ENCODE measurements at regions not wholly inside any gene's neighbourhood (a gene's known extent, or its start where the extent isn't known, plus 50 kb on each side); places are given as distances from the start of the nearest gene placed in this dataset.

DNA sequence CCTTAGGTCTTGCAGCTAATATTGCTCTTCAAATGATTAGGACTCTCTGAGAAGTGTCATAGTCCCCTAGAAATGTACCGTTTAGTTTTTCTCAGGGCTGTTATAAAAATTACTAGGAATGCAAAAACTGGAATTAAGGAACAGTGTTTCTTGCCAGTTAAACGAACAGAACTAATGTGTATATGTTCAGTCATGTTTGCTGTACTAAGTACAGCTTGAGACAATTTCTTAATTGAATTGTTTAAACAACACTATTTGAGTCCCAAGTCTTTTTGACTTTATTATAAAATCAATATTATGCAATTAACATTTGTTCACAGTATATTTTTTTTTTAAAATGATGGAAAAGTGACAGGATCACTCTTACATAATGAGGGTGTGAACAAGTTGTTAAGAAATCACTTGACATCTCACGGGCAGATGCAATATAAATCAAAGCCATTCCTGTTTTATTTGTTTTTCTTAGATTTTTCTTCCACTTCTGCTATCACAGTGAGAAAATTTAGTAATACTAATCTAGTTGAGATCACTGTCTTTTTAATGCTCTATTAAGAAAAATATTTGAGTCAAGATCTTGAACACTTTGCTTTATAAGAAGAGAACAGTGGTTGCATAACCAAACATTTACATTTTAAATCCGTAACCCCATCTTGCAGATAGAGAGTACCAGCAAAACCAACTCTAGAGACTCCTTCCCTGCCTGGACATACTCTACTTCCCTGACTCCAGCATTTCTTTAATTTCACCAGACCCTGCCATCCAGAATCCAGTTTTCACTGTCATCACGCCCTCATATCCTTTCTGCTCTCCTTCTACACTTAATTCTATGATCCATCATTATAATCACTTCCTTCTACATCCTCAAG, 140.7 kb upstream of the KITLG start:
- 79 to 84% (median 80%) methylated on average over 5 of the region's 5 CpGs for WGBS, 3 donors
- Histone ChIP-seq H3K36me3 (no peaks in the 10 kb centered on the region), H3K9me3 (no peaks in the 10 kb centered on the region), H3K27ac (no peak overlapping the region), H3K4me3 (no peak overlapping the region), H3K27me3 (no peaks in the 10 kb centered on the region), H3K4me1 (ENCODE audit: insufficient read depth) (no peaks in the 10 kb centered on the region)
- TF ChIP-seq EP300 (IDR thresholded peaks at IDR 0.05) (no peak), POLR2A (IDR thresholded peaks at IDR 0.05) (no peak)
- TF ChIP-seq, protein P1, sequence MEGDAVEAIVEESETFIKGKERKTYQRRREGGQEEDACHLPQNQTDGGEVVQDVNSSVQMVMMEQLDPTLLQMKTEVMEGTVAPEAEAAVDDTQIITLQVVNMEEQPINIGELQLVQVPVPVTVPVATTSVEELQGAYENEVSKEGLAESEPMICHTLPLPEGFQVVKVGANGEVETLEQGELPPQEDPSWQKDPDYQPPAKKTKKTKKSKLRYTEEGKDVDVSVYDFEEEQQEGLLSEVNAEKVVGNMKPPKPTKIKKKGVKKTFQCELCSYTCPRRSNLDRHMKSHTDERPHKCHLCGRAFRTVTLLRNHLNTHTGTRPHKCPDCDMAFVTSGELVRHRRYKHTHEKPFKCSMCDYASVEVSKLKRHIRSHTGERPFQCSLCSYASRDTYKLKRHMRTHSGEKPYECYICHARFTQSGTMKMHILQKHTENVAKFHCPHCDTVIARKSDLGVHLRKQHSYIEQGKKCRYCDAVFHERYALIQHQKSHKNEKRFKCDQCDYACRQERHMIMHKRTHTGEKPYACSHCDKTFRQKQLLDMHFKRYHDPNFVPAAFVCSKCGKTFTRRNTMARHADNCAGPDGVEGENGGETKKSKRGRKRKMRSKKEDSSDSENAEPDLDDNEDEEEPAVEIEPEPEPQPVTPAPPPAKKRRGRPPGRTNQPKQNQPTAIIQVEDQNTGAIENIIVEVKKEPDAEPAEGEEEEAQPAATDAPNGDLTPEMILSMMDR (IDR thresholded peaks at IDR 0.05) = no peak
- intact Hi-C loops (cut with DNase I) = no loop called here
- DNase-seq = no peak

DNA sequence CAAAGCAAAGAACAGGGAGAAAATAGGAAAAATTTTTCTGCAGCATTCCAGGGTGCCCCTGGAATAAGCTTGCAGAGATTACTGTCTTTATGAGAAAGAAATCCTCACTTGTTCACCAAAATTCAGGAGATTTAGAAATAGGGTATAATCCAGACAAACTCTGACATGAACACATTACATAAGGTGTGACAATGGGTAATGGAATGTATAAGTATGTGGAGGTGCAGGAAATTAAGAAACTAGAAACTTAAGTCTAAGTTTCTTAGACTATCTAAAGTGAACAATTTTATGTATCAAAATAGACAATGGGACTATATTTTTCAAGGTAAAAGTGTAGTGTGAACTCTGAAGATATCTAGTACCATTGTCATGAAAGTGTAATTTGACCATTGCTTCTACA, 140.0 kb upstream of the KITLG start:
- no peaks in the 10 kb centered on the region for H3K36me3 ChIP-seq
- DNase-seq = no peak
- no peaks in the 10 kb centered on the region for H3K9me3 ChIP-seq
- no peak overlapping the region for H3K27ac ChIP-seq
- no peaks in the 10 kb centered on the region for H3K4me1 ChIP-seq (ENCODE audit: insufficient read depth)
- intact Hi-C loops (cut with DNase I) = no loop called here
- no peaks in the 10 kb centered on the region for H3K27me3 ChIP-seq
- TF ChIP-seq, protein P1 (IDR thresholded peaks at IDR 0.05) = no peak
- H3K4me3 ChIP-seq = no peak overlapping the region

DNA sequence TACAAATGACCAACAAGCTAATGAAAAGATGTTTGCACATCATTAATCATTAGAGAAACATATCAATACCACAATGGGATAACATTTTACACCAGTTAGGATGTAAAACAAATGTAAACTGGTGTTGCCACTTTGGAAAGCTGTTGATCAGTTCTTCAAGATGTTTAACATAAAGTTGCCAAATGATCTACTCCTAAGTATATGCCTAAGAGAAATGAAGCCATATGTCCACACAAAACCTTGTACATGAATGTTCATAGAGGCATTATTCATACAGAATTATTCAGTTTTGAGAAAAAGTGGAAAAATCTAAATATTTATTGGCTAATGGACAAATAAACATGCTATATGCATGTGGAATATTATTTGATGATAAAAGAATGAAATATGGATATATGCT, 136.9 kb upstream of the KITLG start:
- no peak for TF ChIP-seq POLR2A (IDR thresholded peaks at IDR 0.05)
- TF ChIP-seq EP300 (IDR thresholded peaks at IDR 0.05) = no peak
- TF ChIP-seq, protein P1 (IDR thresholded peaks at IDR 0.05) = no peak
- DNase-seq = no peak
- H3K4me3 ChIP-seq = no peak overlapping the region
- H3K9me3 ChIP-seq = no peaks in the 10 kb centered on the region
- intact Hi-C loops (cut with DNase I) = no loop called here
- H3K27ac ChIP-seq = no peak overlapping the region
- H3K36me3 ChIP-seq = no peaks in the 10 kb centered on the region
- H3K27me3 ChIP-seq = no peaks in the 10 kb centered on the region
- H3K4me1 ChIP-seq (ENCODE audit: insufficient read depth) = no peaks in the 10 kb centered on the region

DNA sequence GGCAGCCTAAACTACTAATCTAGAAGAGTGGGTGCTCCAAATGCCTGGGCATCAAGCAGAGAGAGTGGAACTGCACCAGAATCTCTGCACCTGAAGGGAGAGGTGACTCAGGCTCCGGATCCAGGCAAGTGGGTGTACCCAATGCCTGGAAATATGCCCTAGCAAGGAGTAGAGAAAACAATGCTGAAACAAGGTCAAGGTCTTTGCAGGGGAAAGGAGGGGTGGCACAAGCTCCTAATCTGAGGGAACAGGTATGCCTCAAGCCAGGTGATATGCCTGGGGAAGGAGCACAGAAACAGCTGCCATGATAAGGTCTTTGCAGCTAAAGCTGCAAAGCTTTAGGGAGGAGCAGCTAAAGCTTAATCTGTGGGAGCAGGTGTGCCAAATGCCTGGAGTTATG, 136.0 kb upstream of the KITLG start:
- Histone ChIP-seq H3K36me3 (no peaks in the 10 kb centered on the region), H3K4me3 (no peak overlapping the region), H3K27ac (no peak overlapping the region), H3K4me1 (ENCODE audit: insufficient read depth) (no peaks in the 10 kb centered on the region), H3K9me3 (no peaks in the 10 kb centered on the region), H3K27me3 (no peaks in the 10 kb centered on the region)
- 63 to 75% (median 74%) methylated on average over 1 of the region's 1 CpG for WGBS, 3 donors
- DNase-seq = no peak
- intact Hi-C loops (cut with DNase I) = no loop called here
- no peak for TF ChIP-seq POLR2A (IDR thresholded peaks at IDR 0.05)
- TF ChIP-seq, protein P1 (IDR thresholded peaks at IDR 0.05) = no peak
- TF ChIP-seq EP300 (IDR thresholded peaks at IDR 0.05) = no peak

Data from ovary (tissue), 7 donors.